CD4-positive, alpha-beta T cell treated with Interleukin-2 at 100 ng/mL for 4 hours (primary cell): ENCODE measurements at regions not wholly inside any gene's neighbourhood (a gene's known extent, or its start where the extent isn't known, plus 50 kb on each side); places are given as distances from the start of the nearest gene placed in this dataset.
"Not testable (repeated sequence)": the region's sequence is repeated elsewhere in the genome, so short reads cannot be mapped to it uniquely, and the experiment has no call there.

Experiments
- DNase-seq: peaks from one replicate; pipeline ENCODE4 v3.0.0-alpha.2; 2020; ENCODE audit warnings: low spot score

DNA sequence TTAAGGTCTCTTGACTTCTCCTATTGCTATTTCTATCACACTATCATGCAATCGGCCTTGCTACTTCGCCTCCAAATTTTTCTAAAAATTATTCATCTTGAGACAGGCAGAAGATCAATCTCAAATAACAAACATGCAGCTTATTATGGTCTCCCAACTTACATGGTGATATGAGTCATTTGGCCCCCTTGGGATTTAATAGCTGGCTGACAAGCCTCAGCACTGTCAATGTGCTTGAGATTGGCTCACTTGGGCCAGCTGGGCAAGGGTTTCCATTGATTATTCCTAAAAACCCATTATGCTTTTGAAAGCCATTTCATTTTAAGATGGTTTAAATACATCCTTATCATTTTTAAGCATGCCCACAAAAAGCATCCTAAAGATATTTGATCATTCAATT, 224.5 kb upstream of the NFIA start:
- DNase-seq: no peak

- DNase-seq: no peak
Measured at GRCh38 chr1:60850084-60850483, 232.3 kb upstream of the NFIA start.

DNA sequence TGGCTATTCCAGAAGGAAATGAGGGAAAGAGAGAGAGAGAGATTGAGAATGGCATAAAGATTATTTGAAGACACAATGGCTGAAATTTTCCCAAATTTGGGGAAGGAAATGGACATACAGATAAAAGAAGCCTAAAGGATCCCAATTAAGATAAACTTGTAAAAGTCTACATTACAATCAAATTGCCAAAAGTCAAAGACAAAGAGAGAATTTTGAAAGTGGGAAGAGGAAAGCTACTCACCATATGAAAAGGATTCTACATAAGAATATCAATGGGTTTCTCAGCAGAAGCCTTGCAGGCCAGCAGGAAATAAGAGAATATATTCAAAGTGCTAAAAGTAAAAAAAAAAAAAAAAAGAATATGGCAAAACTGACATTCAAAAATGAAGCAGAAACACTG, 233.0 kb upstream of the NFIA start:
- DNase-seq: no peak

DNA sequence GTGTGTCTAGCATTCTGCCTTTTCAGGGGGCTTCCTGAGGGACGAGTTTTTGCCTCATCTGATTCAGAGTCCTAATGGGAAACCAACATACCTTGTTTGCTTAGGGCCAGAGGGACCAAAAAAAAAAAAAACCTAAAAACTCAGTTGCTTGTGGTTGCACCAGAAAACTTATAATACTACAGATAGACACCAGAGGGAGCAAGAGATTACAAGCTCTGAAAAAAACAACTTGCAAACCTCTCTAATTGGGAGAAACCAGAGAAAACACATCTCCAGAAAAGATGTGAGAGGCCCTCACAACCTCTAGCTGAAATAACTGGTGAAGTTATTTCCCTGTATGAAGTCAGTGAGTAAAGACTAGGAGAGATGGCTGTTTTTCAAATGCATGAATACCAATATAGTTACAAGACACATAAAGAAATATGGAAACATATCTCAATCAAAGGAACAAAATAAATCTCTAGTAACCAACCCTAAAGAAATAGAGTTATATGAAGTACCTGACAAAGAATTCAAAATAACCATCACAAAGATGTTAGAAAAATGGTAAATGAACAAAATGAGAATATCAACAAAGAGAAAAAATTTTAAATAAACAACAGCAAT, 233.7 kb upstream of the NFIA start:
- DNase-seq: no peak

DNA sequence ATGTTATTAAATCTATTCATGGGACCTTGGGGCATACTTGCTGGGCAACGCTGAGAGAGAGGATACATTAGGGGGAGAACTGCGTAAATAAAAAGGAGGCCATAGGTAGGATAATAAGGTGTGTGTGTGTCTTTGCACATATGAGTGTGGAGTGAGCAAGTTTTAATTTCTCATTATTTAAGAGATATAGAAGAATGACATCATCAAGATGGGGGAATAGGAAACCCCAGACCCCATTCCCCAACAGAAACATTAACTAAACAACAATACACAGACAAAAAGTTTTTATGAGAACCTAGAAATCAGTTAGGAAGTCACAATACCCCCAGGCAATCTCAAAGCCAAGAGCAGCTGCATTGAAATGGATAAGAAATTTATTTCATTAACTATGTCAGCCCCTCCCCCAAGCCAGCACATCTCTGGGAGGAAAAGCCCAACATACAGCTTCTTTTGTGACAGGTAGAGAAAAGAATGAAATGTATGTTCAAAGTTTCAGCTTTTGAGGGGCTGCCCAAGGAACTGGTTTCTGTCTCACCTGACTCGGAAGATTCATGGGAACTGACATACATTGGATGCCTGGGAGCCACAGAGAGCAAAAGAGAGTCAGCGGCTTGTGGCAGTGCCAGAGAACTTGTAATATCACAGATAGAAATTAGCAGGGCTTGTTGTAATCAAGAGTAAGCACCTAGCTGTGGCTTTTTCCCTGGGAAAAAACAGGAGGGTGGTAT, 234.3 kb upstream of the NFIA start:
- DNase-seq: no peak

DNA sequence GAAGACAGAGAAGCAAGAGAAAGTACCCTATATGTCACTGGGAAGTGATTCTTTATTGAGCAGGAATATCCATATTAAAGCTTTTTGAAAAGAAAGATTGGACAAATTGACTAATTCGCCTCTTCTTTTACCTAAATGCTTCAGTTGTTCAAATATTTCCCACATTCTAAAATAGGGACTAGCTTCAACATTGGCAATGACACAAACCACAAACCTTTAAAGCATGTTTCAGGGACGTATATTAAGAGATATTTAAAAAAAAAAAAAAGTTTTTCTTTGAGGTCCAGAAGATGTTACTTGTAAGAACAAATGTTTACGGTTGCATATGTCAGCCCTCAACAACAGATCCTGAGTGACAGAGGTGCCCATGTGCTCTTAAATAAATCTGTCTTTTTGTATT, 235.0 kb upstream of the NFIA start:
- no peak for DNase-seq

DNA sequence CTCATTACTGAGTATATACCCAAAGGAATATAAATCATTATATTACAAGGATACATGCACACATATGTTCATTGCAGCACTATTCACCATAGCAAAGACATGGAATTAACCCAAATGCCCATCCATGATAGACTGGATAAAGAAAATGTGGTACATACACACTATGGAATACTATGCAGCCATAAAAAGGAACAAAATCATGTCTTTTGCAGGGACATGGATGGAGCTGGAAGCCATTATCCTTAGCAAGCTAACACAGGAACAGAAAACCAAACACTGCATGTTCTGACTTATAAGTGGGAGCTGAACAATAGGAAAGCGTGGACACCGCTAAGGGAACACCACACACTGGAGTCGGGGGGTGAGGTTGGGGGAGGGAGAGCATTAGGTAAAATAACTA, 236.7 kb upstream of the NFIA start:
- DNase-seq: not testable (repeated sequence)

- no peak for DNase-seq
Measured at GRCh38 chr1:60842304-60842703, 240.1 kb upstream of the NFIA start.

DNA sequence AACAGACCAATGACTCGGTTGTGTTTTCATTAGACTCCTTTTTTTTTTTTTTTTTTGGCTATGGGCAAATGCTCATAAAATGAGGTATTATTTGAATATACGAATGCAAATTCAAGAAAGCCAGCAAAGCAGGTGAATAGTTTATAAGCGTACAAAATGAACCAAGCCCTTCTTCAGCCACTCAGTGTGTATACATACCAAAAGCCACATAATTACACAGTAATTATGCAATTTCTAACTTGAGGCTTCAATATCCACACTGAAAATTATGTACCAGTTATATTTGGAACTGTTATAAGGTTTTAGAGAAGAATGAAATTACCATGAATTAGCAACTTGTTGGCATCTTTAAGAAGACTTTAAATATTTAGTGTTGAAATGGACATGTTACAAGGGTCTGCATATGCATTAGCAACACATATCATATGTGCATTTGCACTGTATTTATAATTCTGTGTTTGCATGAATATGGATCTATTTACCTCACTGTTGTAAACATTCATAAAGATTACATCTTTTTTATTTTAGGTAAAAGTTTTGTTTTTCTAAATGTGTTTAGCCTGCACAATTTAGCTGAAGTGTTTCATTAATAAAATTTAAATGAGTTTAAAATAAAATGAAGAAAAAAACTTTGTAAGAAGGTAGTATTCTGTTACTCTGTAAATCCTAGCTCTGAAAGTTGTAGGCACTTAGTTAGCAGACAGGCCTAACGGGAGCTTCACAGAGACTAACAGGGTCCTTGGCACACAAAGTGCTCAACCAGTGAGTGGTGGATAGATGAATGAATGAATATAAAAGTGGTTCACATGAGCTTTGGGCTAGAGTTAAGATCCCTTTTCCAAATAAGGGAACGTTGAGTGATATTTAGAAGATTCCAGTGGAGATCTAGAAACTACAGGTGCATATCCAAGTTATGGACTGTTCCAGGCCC, 241.0 kb upstream of the NFIA start:
- no peak for DNase-seq

DNA sequence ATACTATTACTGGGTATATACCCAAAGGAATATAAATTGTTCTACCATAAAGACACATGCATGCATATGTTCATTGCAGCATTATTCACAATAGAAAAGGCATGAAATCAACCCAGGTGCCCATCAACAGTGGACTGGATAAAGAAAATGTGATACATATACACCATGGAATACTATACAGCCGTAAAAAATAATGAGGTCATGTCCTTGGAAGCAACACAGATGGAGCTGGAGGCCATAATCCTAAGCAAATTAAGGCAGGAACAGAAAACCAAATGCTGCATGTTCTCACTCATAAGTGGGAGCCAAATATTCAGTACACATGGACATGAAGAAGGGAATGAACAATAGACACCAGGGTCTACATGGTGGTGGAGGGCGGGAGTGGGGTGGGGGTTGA, 241.9 kb upstream of the NFIA start:
- DNase-seq: not testable (repeated sequence)

DNA sequence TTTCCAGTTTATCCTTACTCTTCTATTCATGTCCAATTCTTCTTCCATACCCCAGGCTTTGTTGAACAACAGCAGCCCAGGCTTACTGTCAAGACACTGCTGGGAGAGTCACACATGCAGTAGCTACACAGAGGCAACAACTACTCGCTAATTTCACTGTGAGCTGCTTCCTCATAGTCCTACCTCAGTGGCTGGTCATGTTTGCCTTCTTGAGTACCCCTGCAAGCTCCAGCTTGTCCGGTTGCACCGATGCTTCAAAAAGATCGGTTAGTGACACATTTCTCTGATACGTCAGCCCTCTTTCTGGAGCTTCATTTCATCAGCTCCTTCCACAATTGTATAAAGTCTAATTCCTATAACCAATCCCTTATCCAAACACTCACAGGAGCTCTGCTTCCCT, 246.7 kb upstream of the NFIA start:
- no peak for DNase-seq

DNA sequence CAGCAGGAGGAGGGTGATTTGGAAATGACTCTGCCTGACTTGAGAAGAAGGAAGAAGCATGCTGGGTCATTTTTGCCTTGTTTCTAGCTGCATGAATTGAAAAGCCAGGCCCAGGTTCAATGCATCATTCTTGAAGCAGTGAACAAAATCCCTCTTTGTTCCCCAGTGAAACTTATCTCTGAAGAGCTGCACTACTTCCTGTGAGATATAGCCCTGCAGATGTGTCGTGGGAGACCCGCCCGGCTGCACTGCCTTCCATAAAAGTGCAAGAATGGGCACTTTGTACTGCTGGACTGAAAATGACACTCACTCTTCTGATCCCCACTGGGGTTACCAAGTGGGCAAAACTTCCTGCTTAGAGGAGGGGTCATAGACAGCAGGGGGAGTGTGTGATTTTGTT, 249.2 kb upstream of the NFIA start:
- no peak for DNase-seq

DNA sequence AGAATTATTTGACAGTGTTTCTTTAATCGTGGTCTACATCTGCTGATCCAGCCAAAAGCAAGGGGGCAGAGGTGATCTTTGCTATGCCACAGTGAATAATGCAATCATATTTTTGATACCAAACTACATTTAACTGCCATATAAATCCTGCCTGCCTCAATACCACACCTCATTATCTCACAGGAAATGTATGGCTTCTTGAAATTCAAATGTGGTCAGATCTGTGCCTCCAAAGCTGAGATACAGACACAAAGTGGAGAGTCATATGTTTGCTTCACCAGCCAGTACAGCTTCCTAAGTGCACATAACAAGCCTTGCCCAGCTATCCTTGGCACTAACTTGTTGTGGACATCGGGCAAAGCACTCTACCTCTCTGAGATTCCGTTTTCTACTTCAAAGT, 250.0 kb upstream of the NFIA start:
- no peak for DNase-seq

DNA sequence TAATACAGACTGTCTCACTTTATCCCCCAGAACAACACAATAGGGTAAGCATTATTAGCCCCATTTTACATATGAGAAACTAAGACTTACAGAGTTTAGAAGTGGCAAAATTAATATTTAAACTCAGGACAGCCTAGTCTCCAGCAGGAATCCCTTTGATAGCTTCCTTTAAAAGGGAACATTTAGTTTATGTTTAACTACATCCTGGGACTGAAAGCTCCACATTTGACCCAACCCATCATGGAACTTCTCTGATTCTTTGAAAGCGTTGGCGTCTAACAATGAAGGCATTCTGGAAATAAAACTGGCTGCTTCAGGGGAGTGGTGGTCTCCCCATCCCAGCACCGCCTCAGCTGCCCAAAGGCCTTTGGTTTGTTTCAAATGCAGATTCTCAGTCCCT, 250.6 kb upstream of the NFIA start:
- no peak for DNase-seq

GRCh38 chr1:60828944-60829343, 253.4 kb upstream of the NFIA start:
- no peak for DNase-seq

DNA sequence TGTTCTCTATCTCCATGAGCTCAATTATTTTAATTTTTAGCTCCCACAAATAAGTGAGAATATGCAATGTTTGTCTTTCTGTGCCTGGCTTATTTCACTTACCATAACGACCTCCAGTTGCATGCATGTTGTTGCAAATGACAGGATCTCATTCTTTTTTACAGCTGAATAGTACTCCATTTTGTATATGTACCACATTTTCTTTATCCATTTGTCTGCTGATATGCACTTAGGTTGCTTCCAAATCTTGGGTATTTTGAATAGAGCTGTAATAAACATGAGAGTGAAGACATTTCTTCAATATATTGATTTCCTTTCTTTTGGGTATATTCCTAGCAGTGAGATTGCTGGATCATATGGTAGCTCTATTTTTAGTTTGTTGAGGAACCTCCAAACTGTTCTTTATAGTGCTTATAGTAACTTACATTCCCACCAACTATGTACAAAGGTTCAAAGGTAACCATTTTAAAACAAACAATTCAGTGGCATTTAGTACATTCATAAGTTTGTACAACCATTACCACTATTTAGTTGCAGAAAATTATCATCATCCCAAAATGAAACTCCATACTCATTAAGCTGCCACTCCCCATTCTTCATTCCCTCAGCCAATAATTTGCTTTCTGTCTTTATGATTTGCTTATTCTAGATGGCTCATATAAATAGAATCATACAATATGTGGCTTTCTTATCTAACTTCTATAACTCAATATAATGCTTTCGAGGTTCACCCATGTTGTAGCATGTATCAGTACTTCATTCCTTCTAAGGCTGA, 255.9 kb upstream of the NFIA start:
- no peak for DNase-seq

DNA sequence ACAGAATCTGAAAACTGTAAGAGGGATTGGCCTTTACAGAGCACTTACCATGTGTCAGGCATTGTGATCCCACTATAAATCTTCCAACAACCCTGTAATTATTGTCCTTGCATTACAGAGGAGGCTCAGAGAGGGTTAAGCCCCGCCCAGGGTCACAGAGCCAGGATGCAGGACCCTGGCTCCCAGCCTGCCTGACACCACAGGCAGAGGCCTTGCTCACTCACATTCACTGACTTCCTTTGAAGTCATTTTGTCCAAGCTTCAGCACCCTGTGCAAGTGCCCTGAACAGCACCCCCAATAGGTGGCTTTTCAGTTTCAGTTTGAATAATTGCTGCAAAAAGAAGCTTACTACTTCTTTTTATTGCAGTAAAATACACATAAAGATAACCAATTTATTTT, 256.8 kb upstream of the NFIA start:
- no peak for DNase-seq

DNA sequence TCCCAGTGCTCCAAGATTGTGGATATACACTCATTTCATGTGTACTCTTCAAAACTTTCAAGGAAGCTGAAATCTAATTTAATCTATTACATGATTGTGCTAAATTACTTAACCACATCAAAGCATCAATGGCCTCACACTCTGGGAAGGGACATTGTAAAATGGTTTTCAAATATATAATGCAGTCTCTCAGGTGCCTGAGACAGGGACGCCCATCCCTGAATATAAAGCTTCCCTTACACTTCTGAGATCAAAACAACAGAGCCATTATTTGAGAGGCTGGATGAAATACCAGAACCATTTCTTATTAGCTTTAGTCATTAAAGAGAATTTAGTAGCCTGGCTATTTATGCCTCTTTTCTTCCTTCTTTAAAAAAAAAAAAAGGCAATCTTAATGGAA, 259.2 kb upstream of the NFIA start:
- no peak for DNase-seq

DNA sequence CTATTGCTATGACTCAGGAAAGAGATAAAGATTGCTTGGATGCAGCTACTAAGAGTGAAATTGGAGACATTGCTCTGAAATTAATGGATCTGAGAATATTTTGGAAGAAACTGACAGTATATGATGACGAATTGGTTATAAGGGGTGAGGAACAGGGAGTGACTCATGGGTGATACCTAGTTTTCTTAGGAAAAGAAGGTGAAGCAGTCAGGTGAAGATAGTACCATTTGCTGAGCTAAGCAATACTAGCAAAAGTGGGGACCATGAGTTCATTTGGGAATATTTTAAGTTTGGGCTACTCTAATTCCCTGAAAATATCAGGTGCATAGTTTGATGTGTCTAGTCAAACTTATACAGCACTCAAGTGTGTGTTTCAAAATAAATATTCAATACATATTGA, 260.1 kb upstream of the NFIA start:
- no peak for DNase-seq

GRCh38 chr1:60821156-60821555, 261.2 kb upstream of the NFIA start:
- DNase-seq: no peak

GRCh38 chr1:60818969-60819701, 263.2 kb upstream of the NFIA start:
- DNase-seq: no peak

- DNase-seq: no peak
Measured at GRCh38 chr1:60813071-60813470, 269.3 kb upstream of the NFIA start.
